SU-DHL-6 (cell line): ENCODE measurements at regions not wholly inside any gene's neighbourhood (a gene's known extent, or its start where the extent isn't known, plus 50 kb on each side); places are given as distances from the start of the nearest gene placed in this dataset.

ENCODE experiments used
- H2AFZ ChIP-seq: fragments of 200-600 bp; sonication (generic); 2 replicates; pipeline ENCODE4 v1.6.1; 2014; ENCODE audit warnings: low read depth, mild to moderate bottlenecking, moderate library complexity, mixed read lengths, antibody characterized with exemption, low read length; ENCODE audit not compliant: severe bottlenecking
- H3F3A ChIP-seq: fragments of 200-600 bp; shearing (Covaris generic); 2 replicates; pipeline ENCODE4 v1.6.0; 2016; ENCODE audit warnings: antibody characterized with exemption, mild to moderate bottlenecking; ENCODE audit not compliant: insufficient read depth
- H3K27ac ChIP-seq: fragments of 200-600 bp; sonication (generic); 2 replicates; pipeline ENCODE4 v1.5.1; 2016; ENCODE audit warnings: low read depth, mild to moderate bottlenecking, low read length, moderate library complexity, mixed read lengths
- H3K27me3 ChIP-seq: fragments of 200-600 bp; sonication (generic), shearing (Covaris generic); 2 replicates; pipeline ENCODE4 v1.6.0; 2014; ENCODE audit warnings: mild to moderate bottlenecking, low read length
- H3K36me3 ChIP-seq: fragments of 200-600 bp; sonication (generic); 2 replicates; pipeline ENCODE4 v1.6.1; 2014; ENCODE audit warnings: mild to moderate bottlenecking, low read length, mixed read lengths
- H3K4me2 ChIP-seq: fragments of 300-600, 200-600 bp; shearing (Covaris generic), sonication (generic); 2 replicates; pipeline ENCODE4 v1.6.0; 2014; ENCODE audit warnings: low read length, low read depth, mild to moderate bottlenecking; ENCODE audit not compliant: poor library complexity, severe bottlenecking
- H3K4me3 ChIP-seq: fragments of 200-600 bp; sonication (generic); 2 replicates; pipeline ENCODE4 v1.5.1; 2014; ENCODE audit warnings: antibody characterized with exemption, low read length, mild to moderate bottlenecking, mixed read lengths; ENCODE audit not compliant: insufficient read depth, poor library complexity, severe bottlenecking
- H3K79me2 ChIP-seq: fragments of 200-600 bp; sonication (generic); 2 replicates; pipeline ENCODE4 v1.6.1; 2014; ENCODE audit warnings: mild to moderate bottlenecking, low read length, moderate library complexity; ENCODE audit not compliant: insufficient read depth
- H3K9ac ChIP-seq: fragments of 200-600 bp; sonication (generic); 2 replicates; pipeline ENCODE4 v1.7.0; 2014; ENCODE audit warnings: mild to moderate bottlenecking, low read length
- H3K9me2 ChIP-seq: fragments of 200-600 bp; sonication (generic); replicated peaks from 2 replicates; pipeline ENCODE4 v1.6.1; 2014; ENCODE audit warnings: low read length; ENCODE audit not compliant: insufficient read depth
- H3K9me3 ChIP-seq: fragments of 200-600 bp; sonication (generic); 2 replicates; pipeline ENCODE4 v1.6.1; 2014; ENCODE audit warnings: low read length, mixed read lengths; ENCODE audit not compliant: insufficient read depth
- H4K20me1 ChIP-seq: fragments of 200-600 bp; sonication (generic); 2 replicates; pipeline ENCODE4 v1.6.1; 2014; ENCODE audit warnings: low read depth, mild to moderate bottlenecking, antibody characterized with exemption, low read length, moderate library complexity, mixed read lengths
- CTCF ChIP-seq: fragments of 200-600 bp; sonication (generic); IDR thresholded peaks from one replicate; pipeline ENCODE4 v1.5.1; 2017; ENCODE audit warnings: antibody characterized with exemption, mild to moderate bottlenecking, low read length, moderate library complexity; ENCODE audit not compliant: insufficient read depth, poor library complexity, severe bottlenecking
- EZH2phosphoT487 ChIP-seq: fragments of 200-600 bp; sonication (generic), shearing (Covaris generic); conservative IDR thresholded peaks from 2 replicates; pipeline ENCODE4 v1.6.1; 2018; ENCODE audit warnings: mild to moderate bottlenecking, antibody characterized with exemption, low read length, moderate library complexity, mixed read lengths

GRCh38 chr1:30371888-30372791, 351.2 kb downstream of the MATN1 start:
- H3K79me2 ChIP-seq = no peaks in the 10 kb centered on the region
- H4K20me1 ChIP-seq = no peaks in the 10 kb centered on the region
- H2AFZ ChIP-seq = no peak overlapping the region
- H3F3A ChIP-seq = no peaks in the 10 kb centered on the region
- H3K9me2 ChIP-seq = no peaks in the 10 kb centered on the region
- no peak overlapping the region for H3K4me2 ChIP-seq
- H3K9ac ChIP-seq = no peak overlapping the region
- no peaks in the 10 kb centered on the region for H3K9me3 ChIP-seq
- TF ChIP-seq EZH2phosphoT487 = no peak
- H3K27ac ChIP-seq = no peak overlapping the region
- no peaks in the 10 kb centered on the region for H3K36me3 ChIP-seq
- H3K27me3 ChIP-seq = no peaks in the 10 kb centered on the region
- no peak overlapping the region for H3K4me3 ChIP-seq

GRCh38 chr1:30371179-30371788, 352.1 kb downstream of the MATN1 start:
- H3K4me3 ChIP-seq = no peak overlapping the region
- H3K9me2 ChIP-seq = no peaks in the 10 kb centered on the region
- H3K9me3 ChIP-seq = no peaks in the 10 kb centered on the region
- no peaks in the 10 kb centered on the region for H3K79me2 ChIP-seq
- H4K20me1 ChIP-seq = no peaks in the 10 kb centered on the region
- no peak overlapping the region for H3K4me2 ChIP-seq
- H3K27ac ChIP-seq = no peak overlapping the region
- no peaks in the 10 kb centered on the region for H3F3A ChIP-seq
- H3K9ac ChIP-seq = no peak overlapping the region
- no peak overlapping the region for H2AFZ ChIP-seq
- H3K27me3 ChIP-seq = no peaks in the 10 kb centered on the region
- no peaks in the 10 kb centered on the region for H3K36me3 ChIP-seq
- TF ChIP-seq EZH2phosphoT487 = no peak
- no peak for TF ChIP-seq CTCF

GRCh38 chr1:30368651-30369240, 354.6 kb downstream of the MATN1 start:
- Histone ChIP-seq H3K9me2 (no peaks in the 10 kb centered on the region), H3K4me2 (no peak overlapping the region), H3K9ac (no peak overlapping the region), H3K4me3 (no peak overlapping the region), H3F3A (no peaks in the 10 kb centered on the region), H3K79me2 (no peaks in the 10 kb centered on the region), H2AFZ (no peak overlapping the region), H3K27me3 (no peaks in the 10 kb centered on the region), H3K27ac (no peak overlapping the region), H4K20me1 (no peaks in the 10 kb centered on the region), H3K36me3 (no peaks in the 10 kb centered on the region), H3K9me3 (no peaks in the 10 kb centered on the region)
- TF ChIP-seq EZH2phosphoT487 (no peak), CTCF (no peak)
